Naive thymus-derived CD4-positive, alpha-beta T cell (primary cell): ENCODE measurements at regions not wholly inside any gene's neighbourhood (a gene's known extent, or its start where the extent isn't known, plus 50 kb on each side); places are given as distances from the start of the nearest gene placed in this dataset.
"Not testable (repeated sequence)": the region's sequence is repeated elsewhere in the genome, so short reads cannot be mapped to it uniquely, and the experiment has no call there.

ENCODE experiments used
- ATAC-seq: fragments of 150-1000 bp; cut with Tn5 transposase; 2 replicates; pipeline ENCODE4 v1.10.0; 2021; ENCODE audit warnings: mild to moderate bottlenecking, moderate library complexity
- CTCF ChIA-PET: fragments of 350-600 bp; sonication (Branson Sonifier 250); formaldehyde crosslinking; loops from one replicate; lab custom pipeline; 2021; ENCODE audit warnings: antibody characterized with exemption; lab: Charles Lee
- POLR2A ChIA-PET: fragments of 350-600 bp; sonication (Branson Sonifier 250); formaldehyde crosslinking; loops from one replicate; lab custom pipeline; 2021; ENCODE audit warnings: antibody characterized with exemption, inconsistent platforms; lab: Charles Lee
- DNase-seq, 9 donors: peaks; one replicate each; pipeline versions ENCODE4 v3.0.0 to v3.0.0-alpha.2; 2020 to 2022; ENCODE audit warnings: mixed read lengths in 1 of 9
- H3K27ac ChIP-seq: one replicate; pipeline ENCODE4 v1.7.0; 2013; ENCODE audit warnings: mild to moderate bottlenecking, low read depth, low read length, moderate library complexity
- H3K27me3 ChIP-seq, 2 donors: one replicate each; pipeline ENCODE4 v1.7.0; 2013; ENCODE audit warnings: low read length in 2 of 2, mild to moderate bottlenecking in 2 of 2, moderate library complexity in 2 of 2; ENCODE audit not compliant: control insufficient read depth in 2 of 2, insufficient read depth in 2 of 2
- H3K36me3 ChIP-seq, 3 experiments: 1 replicate in 2 of 3; 2 replicates in 1 of 3; pipeline ENCODE4 v1.7.0; 2013; ENCODE audit warnings: low read length in 3 of 3, mild to moderate bottlenecking in 3 of 3, moderate library complexity in 1 of 3; ENCODE audit not compliant: insufficient read depth in 3 of 3, control insufficient read depth in 2 of 3
- H3K4me1 ChIP-seq, 2 donors: one replicate each; pipeline ENCODE4 v1.7.0; 2013; ENCODE audit warnings: low read length in 2 of 2, mild to moderate bottlenecking in 2 of 2, moderate library complexity in 1 of 2; ENCODE audit not compliant: control insufficient read depth in 2 of 2, insufficient read depth in 2 of 2
- H3K4me3 ChIP-seq: 2 replicates; pipeline ENCODE4 v1.7.0; 2013; ENCODE audit warnings: mild to moderate bottlenecking, low read length
- H3K9me3 ChIP-seq, 3 experiments: 1 replicate in 2 of 3; 2 replicates in 1 of 3; pipeline ENCODE4 v1.7.0; 2013; ENCODE audit warnings: low read length in 3 of 3; ENCODE audit not compliant: control insufficient read depth in 2 of 3
- H3K27ac Mint-ChIP-seq, 9 donors: one replicate each; pipeline ENCODE4 v1.8.0; 2020 to 2022; ENCODE audit warnings: mixed read lengths in 9 of 9, mild to moderate bottlenecking in 8 of 9, moderate library complexity in 5 of 9, inconsistent platforms in 2 of 9
- H3K27me3 Mint-ChIP-seq, 5 donors: one replicate each; pipeline ENCODE4 v1.8.0; 2021 to 2022; ENCODE audit warnings: mixed read lengths in 5 of 5, mild to moderate bottlenecking in 1 of 5
- H3K36me3 Mint-ChIP-seq, 5 donors: one replicate each; pipeline ENCODE4 v1.8.0; 2020 to 2022; ENCODE audit warnings: mixed read lengths in 5 of 5, mild to moderate bottlenecking in 3 of 5, inconsistent platforms in 1 of 5
- H3K4me1 Mint-ChIP-seq, 7 donors: one replicate each; pipeline ENCODE4 v1.8.0; 2020 to 2022; ENCODE audit warnings: mixed read lengths in 7 of 7, mild to moderate bottlenecking in 3 of 7, inconsistent platforms in 1 of 7
- H3K4me3 Mint-ChIP-seq, 10 donors: one replicate each; pipeline ENCODE4 v1.8.0; 2020 to 2022; ENCODE audit warnings: mild to moderate bottlenecking in 10 of 10, mixed read lengths in 10 of 10, moderate library complexity in 6 of 10, inconsistent platforms in 2 of 10
- H3K9me3 Mint-ChIP-seq, 11 donors: one replicate each; pipeline ENCODE4 v1.8.0; 2020 to 2022; ENCODE audit warnings: mixed read lengths in 11 of 11, mild to moderate bottlenecking in 4 of 11, inconsistent platforms in 1 of 11, moderate library complexity in 1 of 11
- intact Hi-C, 2 donors: fragments of 100-400 bp; cut with micrococcal nuclease; formaldehyde crosslinking; loops; one replicate each; pipeline ENCODE4 v1.15.1; 2023

DNA sequence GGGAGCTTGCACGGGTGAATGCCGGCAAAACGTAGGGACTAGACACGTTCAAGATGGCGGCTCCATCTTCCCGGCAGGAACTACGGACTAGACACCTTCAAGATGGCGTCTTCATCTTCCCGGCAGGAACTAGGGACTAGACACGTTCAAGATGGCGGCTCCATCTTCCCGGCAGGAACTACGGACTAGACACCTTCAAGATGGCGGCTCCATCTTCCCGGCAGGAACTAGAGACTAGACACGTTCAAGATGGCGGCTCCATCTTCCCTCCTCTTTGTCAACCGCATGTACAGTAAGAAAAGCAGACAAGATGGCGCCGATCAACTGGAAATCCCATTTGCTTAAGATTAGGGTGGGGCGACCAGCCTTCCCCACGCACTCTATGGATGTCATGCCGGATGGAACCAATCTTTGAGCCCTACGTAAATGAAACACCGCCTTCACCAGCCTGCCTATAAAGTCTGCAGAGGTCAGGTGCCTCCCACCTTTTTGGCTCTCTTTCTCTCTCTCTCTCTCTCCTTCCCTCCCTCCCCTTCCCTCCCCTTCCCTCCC, 222.4 kb downstream of the CRLF2 start:
- peak; percentile 97 for ATAC-seq
- peak; percentile 29 to 96 (median 86) for DNase-seq
- peaks cover 0 to 6% (median 0%) of the 10 kb centered on the region in 5 donors for H3K27me3 Mint-ChIP-seq
- H3K27me3 ChIP-seq = no peaks in the 10 kb centered on the region
- H3K27ac ChIP-seq = peak overlapping the region; percentile 63
- peaks cover 0 to 25% (median 11%) of the 10 kb centered on the region in 7 donors for H3K4me1 Mint-ChIP-seq
- no peak overlapping the region for H3K4me3 ChIP-seq
- H3K9me3 ChIP-seq = peaks cover 0 to 3% (median 0%) of the 10 kb centered on the region in 3 experiments
- H3K36me3 ChIP-seq = no peaks in the 10 kb centered on the region
- intact Hi-C loops = no loop called here
- H3K4me1 ChIP-seq = no peaks in the 10 kb centered on the region
- POLR2A ChIA-PET = no interaction called here
- H3K36me3 Mint-ChIP-seq = peaks cover 0 to 15% (median 14%) of the 10 kb centered on the region in 5 donors
- peak overlapping the region; percentile 25 to 94 (median 85) for H3K4me3 Mint-ChIP-seq
- peaks cover 0 to 29% (median 19%) of the 10 kb centered on the region in 11 donors for H3K9me3 Mint-ChIP-seq
- CTCF ChIA-PET = no interaction called here
- H3K27ac Mint-ChIP-seq = peak overlapping the region in 8 of 9 donors; percentile 46 to 99 (median 96)

DNA sequence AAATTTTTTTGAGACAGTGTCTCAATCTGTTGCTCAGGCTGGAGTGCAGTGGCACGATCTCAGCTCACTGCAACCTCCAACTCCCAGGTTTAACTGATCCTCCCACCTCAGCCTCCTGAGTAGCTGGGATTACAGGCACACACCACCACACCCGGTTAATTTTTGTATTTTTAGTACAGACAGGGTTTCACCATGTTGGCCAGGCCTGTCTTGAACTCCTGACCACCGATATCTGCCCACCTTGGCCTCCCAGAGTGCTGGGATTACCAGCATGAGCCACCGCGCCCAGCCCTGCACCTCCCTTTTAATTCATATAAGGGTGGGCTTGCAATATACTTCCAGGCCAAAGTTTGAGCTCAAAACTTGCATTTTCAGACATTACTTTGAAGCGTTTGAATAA, 223.9 kb downstream of the CRLF2 start:
- H3K27ac ChIP-seq, H3K4me3 ChIP-seq, H3K36me3 ChIP-seq, H3K9me3 ChIP-seq, POLR2A ChIA-PET, ATAC-seq, CTCF ChIA-PET, DNase-seq, H3K27me3 ChIP-seq, H3K4me3 Mint-ChIP-seq, intact Hi-C loops, H3K4me1 ChIP-seq, H3K27ac Mint-ChIP-seq: not testable (repeated sequence)
- peaks cover 0 to 11% (median 8%) of the 10 kb centered on the region in 5 donors for H3K27me3 Mint-ChIP-seq
- peaks cover 0 to 27% (median 18%) of the 10 kb centered on the region in 11 donors for H3K9me3 Mint-ChIP-seq
- H3K36me3 Mint-ChIP-seq = peaks cover 0 to 10% (median 8%) of the 10 kb centered on the region in 5 donors
- peaks cover 0 to 25% (median 11%) of the 10 kb centered on the region in 7 donors for H3K4me1 Mint-ChIP-seq

DNA sequence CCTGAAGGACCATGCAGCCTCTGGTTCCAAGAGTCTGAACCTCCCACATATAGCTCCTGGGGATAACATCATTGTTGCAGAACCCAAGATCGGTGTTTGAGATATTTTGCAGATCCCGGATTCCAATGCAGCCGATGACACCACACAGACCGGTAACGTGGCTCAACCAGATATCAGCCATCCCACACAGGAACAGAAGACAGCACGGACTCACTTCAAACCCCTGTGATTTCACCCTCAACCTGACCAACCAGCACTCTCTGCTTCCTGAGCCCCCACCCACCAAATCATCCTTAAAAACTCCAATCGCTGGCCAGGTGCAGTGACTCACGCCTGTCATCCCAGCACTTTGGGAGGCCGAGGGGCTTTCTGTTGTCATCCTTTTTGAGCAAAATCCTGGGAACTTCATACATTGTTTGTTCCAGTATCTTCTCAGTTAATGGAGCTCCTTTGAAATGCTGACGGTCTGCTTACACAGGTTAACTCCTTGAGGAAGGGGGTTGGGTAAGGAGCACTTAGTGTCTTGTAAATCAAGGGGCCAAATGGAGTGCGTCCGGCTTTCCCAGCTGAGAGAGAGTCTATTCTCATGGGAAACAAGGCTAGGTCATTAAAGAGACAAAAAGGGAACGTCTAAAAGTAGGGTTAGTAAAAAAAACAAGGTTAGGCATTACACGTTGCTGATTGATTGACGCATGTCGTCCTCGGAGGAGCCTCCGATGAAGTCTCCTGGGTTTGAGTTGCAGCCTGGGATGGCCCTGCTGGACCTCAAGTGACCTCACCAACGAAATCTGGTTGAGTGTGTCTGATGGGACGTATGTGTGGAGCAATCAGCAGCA, 230.4 kb downstream of the CRLF2 start:
- Mint-ChIP-seq H3K4me1 (peaks cover 0 to 10% (median 6%) of the 10 kb centered on the region in 7 donors), H3K9me3 (peaks cover 0 to 13% (median 3%) of the 10 kb centered on the region in 11 donors), H3K27me3 (peaks cover 16 to 47% (median 28%) of the 10 kb centered on the region in 5 donors), H3K36me3 (peaks cover 0 to 4% (median 0%) of the 10 kb centered on the region in 5 donors), H3K27ac (no peak overlapping the region), H3K4me3 (peak overlapping the region in 5 of 10 donors; percentile 6 to 63 (median 36))
- Histone ChIP-seq H3K27ac (no peak overlapping the region), H3K4me1 (no peaks in the 10 kb centered on the region), H3K9me3 (no peaks in the 10 kb centered on the region), H3K4me3 (no peak overlapping the region), H3K36me3 (no peaks in the 10 kb centered on the region), H3K27me3 (no peaks in the 10 kb centered on the region)
- ATAC-seq = no peak
- DNase-seq = no peak
- POLR2A ChIA-PET = no interaction called here
- CTCF ChIA-PET = no interaction called here
- intact Hi-C loops = no loop called here

DNA sequence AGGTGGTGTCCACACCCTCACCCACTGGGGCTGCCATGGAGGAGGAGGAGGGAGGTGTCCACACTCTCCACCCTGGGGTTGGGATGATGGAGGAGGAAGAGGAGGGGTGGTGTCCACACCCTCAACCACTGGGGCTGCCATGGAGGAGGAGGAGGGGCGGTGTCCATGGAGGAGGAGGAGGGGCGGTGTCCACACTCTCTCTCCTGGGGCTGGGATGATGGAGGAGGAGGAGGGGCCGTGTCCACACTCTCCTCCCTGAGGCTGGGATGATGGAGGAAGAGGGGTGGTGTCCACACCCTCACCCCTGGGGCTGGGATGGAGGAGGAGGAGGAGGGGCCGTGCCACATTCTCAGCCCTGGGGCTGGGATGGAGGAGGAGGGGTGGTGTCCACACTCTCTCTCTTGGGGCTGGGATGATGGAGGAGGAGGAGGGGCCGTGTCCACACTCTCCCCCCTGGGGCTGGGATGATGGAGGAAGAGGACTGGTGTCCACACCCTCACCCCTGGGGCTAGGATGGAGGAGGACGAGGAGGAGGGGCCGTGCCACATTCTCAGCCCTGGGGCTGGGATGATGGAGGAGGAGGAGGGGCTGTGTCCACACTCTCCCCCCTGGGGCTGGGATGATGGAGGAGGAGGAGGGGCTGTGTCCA, 231.7 kb downstream of the CRLF2 start:
- POLR2A ChIA-PET = no interaction called here
- no peaks in the 10 kb centered on the region for H3K4me1 ChIP-seq
- H3K36me3 ChIP-seq = no peaks in the 10 kb centered on the region
- peak overlapping the region in 1 of 9 donors; percentile 33 for H3K27ac Mint-ChIP-seq
- H3K27ac ChIP-seq = no peak overlapping the region
- H3K4me1 Mint-ChIP-seq = peaks cover 0 to 10% (median 6%) of the 10 kb centered on the region in 7 donors
- H3K4me3 ChIP-seq = no peak overlapping the region
- peak overlapping the region in 1 of 10 donors; percentile 70 for H3K4me3 Mint-ChIP-seq
- no peak for ATAC-seq
- peaks cover 21 to 55% (median 28%) of the 10 kb centered on the region in 5 donors for H3K27me3 Mint-ChIP-seq
- H3K9me3 ChIP-seq = no peaks in the 10 kb centered on the region
- CTCF ChIA-PET = no interaction called here
- peaks cover 0 to 4% (median 2%) of the 10 kb centered on the region in 5 donors for H3K36me3 Mint-ChIP-seq
- no peaks in the 10 kb centered on the region for H3K27me3 ChIP-seq
- peaks cover under 1 to 21% (median 8%) of the 10 kb centered on the region in 11 donors for H3K9me3 Mint-ChIP-seq
- intact Hi-C loops = no loop called here
- no peak for DNase-seq

DNA sequence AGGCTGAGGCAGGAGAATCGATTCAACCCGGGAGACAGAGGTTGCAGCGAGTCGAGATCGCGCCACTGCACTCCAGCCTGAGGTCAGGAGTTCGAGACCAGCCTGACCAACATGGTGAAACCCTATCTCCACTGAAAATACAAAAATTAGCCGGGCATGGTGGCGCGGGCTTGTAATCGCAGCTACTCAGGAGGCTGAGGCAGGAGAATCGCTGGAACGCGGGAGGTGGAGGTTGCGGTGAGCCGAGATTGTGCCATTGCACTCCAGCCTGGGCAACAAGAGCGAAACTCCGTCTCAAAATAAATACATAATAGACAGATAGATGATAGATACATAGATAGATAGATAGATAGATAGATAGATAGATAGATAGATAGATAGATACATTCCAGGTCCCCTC, 233.3 kb downstream of the CRLF2 start:
- Mint-ChIP-seq H3K9me3 (peaks cover 2 to 23% (median 8%) of the 10 kb centered on the region in 11 donors), H3K27me3 (peaks cover 21 to 55% (median 26%) of the 10 kb centered on the region in 5 donors)
- H3K9me3 ChIP-seq, H3K27ac ChIP-seq, H3K27me3 ChIP-seq, H3K27ac Mint-ChIP-seq, H3K36me3 ChIP-seq, H3K4me3 Mint-ChIP-seq, H3K36me3 Mint-ChIP-seq, DNase-seq, H3K4me1 Mint-ChIP-seq, H3K4me3 ChIP-seq, CTCF ChIA-PET, POLR2A ChIA-PET, H3K4me1 ChIP-seq, ATAC-seq, intact Hi-C loops: not testable (repeated sequence)

DNA sequence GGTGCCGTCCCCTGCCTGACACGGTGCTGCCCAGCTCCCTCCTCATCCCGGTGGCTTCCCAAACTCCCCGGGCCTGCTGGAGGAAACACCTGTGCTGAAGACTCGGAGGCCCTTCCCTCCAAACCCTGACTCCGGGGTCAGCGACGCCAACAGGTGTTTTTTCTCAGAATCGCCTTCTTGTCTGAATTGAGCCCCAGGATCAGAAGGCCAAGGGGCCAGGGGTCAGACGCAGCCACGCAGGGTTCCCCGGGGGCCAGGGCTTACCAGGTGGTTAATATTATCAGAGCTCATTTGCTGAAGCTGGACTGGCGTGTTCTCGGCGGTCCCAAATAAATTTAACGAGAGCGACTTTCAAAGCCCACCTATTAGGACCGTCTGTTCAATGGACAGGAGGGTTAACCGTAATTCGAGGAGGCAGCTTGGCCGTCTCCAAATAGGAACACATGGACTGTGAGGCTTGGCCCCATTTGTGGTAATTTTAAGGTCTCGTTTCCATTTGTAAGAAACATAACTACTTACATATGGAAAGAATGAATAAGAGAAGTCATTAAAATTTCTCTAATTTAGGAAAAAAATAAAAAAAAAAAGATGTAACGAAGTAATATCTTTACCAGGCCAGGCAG, 239.3 kb downstream of the CRLF2 start:
- Histone ChIP-seq H3K27ac (no peak overlapping the region), H3K4me3 (no peak overlapping the region), H3K36me3 (no peaks in the 10 kb centered on the region), H3K27me3 (no peaks in the 10 kb centered on the region), H3K4me1 (no peaks in the 10 kb centered on the region), H3K9me3 (no peaks in the 10 kb centered on the region)
- POLR2A ChIA-PET = no interaction called here
- H3K4me1 Mint-ChIP-seq = no peaks in the 10 kb centered on the region
- intact Hi-C loops = no loop called here
- no peak overlapping the region for H3K27ac Mint-ChIP-seq
- no peak overlapping the region for H3K4me3 Mint-ChIP-seq
- H3K9me3 Mint-ChIP-seq = peaks cover 5 to 15% (median 9%) of the 10 kb centered on the region in 11 donors
- H3K36me3 Mint-ChIP-seq = peaks cover 0 to 4% (median 0%) of the 10 kb centered on the region in 5 donors
- CTCF ChIA-PET = no interaction called here
- H3K27me3 Mint-ChIP-seq = peaks cover 0 to 16% (median 9%) of the 10 kb centered on the region in 5 donors
- DNase-seq (no peak), ATAC-seq (no peak)
